Activated effector memory CD4-positive, alpha-beta T cell treated with anti-CD3 and anti-CD28 coated beads, Interleukin-2, amount 50 U/mL, for 16 hours (primary cell): ENCODE measurements at regions not wholly inside any gene's neighbourhood (a gene's known extent, or its start where the extent isn't known, plus 50 kb on each side); places are given as distances from the start of the nearest gene placed in this dataset.
"Not testable (repeated sequence)": the region's sequence is repeated elsewhere in the genome, so short reads cannot be mapped to it uniquely, and the experiment has no call there.

ENCODE experiments used
- DNase-seq: peaks from one replicate; pipeline ENCODE4 v3.0.0-alpha.2; 2020

DNA sequence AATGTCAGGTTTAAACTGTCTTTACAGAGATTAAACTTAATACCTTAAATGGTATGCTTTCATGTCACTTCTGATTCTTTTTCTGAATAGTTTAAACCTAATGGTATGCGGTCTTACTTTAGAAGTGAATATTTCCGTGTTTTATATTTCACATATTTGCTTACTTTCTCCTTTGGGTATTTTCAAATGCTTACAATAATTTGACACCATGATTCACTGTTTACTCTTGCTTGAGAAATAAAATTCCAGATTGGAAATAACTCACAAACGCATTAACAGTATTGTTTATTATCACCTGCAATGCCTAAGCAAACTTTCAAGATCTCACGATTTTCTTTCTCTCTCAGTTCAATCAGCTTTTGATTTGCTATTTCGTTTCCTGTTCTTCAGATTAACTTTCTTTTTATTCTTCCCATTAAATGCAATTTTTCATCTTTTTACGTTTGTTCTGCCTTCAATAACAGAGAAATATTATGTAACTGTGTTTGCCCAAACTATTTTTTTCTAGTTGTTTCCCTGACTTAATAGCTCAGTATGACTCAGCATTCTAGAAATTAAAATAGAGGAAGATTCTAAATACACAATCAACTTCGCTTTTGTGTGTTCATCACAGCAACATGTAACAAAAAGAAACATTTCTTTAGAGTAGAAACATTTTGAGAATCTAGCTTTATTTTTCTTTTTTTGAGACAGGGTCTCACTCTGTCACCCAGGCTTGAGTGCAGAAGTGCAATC lies 955.5 kb upstream of the PRKX start:
- DNase-seq, result no peak

DNA sequence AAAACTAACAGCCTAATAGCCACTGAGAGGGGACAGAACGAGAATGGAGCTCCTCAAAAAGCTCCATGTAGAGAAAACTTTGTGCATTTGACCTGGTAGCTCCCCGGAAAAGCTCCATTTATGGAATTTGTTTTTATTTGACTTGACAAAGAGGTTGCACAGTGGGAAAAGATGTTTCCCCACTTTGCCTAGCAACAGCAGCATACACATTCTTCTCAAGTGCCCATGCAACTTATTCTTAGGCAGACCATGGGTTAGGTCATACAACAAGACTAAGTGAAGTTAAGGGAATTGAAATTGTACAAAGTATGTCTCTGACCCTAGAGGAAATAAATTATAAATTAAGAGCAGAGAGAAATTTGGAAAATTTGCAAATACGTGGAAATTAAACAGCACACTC lies 949.6 kb upstream of the PRKX start:
- DNase-seq, result no peak

DNA sequence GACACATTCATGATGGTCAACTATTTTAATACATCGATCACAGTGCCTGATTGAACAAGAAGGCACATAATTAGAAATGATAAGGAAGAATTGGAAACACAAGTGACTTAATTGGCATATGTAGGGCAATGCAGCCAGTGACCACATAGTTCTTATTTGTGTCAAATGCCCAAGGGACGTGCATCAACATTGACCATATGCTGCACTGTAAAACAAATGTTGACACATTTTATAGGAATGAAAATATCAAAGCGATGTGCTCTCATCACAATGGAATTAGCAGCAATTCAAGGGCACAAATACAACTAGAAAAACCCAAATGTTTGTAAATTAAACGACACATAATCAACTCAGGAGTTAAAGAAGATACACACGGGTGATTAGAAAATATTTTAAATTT lies 948.3 kb upstream of the PRKX start:
- DNase-seq, result no peak

DNA sequence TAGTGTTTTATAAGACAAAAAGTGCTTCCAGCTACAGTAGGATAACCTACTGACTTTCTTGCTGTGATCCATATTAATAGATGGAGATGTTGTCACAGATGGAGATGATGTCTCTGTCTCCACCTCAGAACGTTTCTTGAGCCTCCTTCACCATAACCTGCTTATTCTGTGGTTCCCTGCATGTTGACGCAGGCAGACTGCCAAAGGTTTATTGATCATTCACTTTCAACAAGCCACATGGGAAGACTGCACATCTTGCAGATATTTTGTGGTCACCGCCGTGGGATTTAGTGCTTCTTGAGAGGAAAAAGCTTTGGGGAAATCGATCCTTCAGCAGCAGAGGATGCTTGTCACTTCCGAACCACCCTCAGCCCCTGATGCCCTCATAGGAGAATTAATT lies 943.0 kb upstream of the PRKX start:
- no peak for DNase-seq

DNA sequence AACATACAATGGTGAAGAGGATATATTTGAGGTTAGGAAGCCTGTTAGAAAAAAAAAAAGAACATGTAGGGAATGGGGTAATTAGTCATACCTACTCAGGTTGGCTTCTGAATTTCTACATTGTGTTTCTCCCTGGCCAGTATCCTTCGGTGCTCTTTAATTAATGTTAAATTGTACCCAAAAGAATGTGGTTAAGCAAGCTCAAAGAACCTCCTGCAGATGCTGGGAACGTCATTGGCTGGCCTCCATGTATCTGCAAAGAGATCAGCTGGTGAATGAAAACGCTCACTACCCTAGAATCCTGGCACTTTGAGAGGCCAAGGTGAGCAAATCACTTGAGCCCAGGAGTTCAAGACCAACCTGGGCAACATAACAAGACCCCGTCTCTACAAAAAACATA lies 942.3 kb upstream of the PRKX start:
- DNase-seq, result no peak

DNA sequence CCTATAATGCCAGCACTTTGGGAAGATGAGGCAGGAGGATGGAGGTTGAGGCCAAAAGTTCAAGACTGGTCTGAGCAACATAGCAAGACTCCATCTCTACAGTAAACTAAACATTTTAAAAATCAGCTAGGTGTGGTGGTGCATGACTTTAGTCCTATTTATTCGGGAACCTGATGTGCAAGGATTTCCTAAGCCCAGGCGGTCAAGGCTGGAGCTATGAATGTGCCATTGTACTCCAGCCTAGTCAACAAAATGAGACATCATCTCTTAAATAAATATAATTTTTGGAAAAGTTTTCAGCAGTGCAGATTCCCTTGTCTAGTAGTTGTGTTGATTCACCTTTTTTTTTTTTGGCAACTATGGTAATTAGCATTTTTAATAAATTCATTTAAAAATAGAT lies 928.7 kb upstream of the PRKX start:
- DNase-seq, result no peak

DNA sequence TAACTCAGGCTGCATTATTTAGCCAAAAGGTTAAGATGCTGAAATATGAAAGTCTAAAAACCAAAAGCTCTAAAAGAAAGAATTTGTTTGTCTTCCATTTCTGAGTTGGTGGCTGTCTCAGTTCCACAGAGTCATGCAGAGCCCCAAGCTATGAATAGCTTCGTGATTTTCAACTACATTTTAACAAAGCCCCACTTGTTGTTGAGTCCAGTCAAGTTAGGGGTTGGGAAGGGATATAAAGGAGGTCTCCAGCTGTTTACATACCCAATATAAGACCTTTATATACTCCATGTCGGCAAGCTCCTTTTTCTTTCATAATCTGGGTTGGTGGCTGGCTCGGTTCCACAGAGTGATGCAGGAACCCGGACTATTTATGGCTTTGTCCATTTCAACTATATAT lies 924.6 kb upstream of the PRKX start:
- DNase-seq, result no peak

DNA sequence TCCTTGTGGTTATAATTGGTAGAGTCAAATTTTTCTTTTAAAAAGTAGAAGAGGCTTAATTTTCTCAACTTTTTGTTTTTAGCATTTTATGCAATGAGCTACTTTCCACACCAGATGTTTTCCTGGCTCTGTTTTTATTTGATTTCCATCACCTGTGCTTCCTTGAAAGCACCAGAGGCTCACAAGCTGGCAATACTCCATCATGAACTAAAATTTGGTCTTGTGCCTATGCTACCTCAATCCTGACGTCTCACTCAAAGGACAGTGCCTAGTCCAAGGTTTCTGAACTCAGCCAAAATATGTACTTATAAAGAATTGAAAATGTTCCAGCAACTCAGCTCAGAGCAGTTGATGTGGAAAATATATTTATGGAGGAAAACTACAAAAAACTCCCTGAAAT lies 914.0 kb upstream of the PRKX start:
- DNase-seq, result no peak

DNA sequence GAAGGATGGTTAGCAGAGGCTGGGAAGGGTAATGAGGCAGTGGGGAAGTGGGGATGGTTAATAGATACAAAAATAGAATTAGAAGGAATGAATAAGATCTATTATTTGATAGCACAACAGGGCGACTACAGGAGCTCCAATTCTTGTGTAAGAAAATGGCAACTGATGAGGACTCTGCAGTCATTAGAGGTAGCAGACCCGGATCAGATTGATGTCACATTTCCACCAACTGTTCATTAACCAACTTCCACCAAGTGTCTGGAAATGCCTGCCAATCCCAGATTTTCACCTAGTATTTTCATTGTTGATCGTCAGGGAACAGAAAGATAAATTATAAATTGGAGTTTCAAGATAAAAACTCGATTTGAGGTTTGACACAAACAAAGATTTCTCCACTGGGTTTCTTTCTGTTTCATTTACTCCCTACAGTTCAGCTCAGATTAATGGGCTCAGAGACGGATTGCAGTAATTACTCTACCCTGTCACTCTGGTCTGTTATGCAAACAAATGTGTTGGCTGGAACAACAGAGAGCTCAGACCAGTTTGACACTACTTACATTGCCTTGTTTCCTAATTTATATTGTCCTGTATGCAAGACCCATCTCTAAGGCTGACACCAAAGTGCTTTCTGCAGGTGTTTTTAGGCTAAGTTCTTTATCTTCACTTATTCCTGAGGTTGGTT lies 909.2 kb upstream of the PRKX start:
- DNase-seq, result no peak

DNA sequence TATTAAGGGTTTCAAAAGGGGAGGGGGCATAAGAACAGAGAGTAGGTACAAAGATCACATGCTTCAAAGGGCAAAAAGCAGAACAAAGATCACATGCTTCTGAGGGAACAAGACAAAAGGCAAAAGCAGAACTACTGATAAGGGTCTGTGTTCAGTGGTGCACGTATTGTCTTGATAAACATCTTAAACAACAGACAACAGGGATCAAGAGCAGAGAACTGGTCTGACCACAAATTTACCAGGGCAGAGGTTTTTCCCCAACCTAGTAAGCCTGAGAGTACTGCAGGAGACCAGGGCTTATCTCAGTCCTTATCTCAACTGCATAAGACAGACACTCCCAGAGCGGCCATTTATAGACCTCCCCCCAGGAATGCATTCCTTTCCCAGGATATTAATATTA lies 900.2 kb upstream of the PRKX start:
- not testable (repeated sequence) for DNase-seq

DNA sequence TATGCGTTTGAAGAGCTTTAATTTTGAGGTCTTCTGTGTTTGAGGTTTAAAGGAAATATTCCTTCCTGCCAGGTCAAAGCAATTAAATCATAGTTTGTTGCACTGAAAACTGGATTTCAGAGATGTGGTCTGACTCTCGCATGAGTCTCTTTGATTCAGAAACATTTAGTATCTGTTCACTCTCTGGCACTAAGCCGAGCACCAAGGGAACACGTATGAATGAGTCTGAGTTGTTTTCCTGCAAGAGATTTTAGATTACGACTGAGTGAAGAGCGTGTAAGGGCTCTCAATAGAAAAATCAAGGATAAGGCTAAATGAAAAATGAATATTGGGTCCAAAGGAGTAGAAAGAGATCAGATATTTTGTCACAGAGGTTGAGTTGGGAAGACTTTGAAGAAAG lies 875.4 kb upstream of the PRKX start:
- DNase-seq, result no peak

DNA sequence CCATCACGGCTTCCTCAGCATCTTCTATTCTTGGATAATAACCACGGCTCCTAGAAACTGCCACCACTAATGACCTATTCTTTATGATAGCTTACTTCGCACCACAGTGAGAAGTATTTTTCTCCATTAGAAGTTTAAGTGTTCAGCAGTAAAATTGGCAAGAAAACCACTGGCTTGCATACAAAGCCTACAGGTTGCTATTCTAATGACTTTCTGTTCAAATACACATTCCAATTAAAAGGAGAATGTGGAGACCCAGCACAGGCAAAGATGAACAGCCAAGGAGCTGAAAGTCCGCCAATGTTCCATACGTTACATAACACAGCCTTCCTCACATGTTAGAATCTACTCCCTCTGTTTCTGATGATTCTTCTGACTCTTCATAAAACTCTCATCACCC lies 875.0 kb upstream of the PRKX start:
- DNase-seq, result no peak

DNA sequence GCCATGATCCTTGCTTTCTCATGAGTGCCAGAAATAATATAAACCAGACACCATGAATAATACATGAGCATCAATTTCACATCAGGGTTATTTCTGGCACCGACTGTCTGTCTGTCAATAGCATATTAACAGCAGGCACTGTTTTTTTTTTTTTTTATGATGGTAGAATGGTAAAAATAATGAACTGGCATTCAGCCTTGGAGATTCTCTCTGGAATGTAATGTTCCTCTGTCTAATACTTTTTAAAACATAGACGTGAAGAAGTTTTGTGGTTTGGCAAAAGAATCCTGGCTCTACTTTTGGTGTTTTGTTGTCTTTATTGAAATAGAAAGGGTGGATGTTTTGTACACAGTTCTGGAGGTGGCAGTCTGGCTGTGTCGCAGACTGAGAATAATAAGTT lies 874.6 kb upstream of the PRKX start:
- no peak for DNase-seq

DNA sequence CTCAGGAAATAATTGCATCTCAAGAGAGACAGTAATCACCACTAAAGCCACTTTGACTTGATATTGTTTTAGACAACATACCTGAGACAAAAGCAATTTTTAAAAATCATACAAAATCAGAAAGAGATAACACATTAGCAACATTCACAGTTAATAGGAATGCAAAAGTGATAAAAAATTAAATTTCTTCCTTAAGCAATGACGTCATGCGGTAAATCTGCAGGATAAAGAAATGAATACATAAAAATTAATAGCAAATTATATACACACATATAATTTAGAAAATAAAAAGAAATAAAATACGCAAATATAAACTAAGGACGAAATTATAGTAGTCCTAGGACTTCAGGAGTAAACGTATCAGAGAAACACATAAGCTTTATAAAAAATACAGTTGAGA lies 866.5 kb upstream of the PRKX start:
- DNase-seq, result no peak

DNA sequence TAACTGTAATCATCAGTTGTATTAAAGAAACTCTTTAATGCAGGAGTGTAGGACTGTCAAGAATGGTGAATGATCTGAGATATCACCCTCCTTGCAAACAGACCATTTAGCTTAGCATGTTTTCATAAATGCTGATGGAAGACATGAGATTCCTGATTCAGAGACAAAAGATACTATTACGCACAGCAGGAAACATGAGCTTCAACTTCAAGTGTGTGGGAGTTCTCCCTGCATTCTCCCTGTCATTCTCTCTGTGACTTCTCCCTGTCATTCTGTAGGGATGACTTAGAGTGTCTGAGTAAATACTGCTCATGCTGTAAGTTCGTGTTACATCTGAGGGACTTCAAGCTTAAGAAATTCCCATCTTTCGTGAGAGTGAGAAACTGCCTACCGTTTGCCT lies 866.0 kb upstream of the PRKX start:
- DNase-seq, result no peak

DNA sequence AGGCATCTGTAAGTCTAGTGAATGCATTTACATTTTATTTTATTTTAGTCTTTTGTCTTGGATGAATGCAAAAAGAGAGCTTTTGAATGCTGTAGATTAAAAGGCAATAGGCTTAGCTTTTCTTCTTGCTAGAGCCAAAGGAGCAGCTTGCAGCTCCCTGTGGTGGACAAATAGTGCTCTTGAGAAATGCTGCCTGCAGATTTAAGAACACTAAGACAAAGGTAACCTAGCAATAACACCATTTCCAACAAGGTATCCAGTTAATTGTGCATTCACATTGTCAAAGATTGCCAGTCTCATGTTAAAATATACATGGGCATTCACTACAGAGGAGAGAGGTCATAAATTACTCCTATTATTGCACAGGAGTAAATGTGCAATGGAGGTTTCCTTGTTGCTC lies 859.2 kb upstream of the PRKX start:
- no peak for DNase-seq

DNA sequence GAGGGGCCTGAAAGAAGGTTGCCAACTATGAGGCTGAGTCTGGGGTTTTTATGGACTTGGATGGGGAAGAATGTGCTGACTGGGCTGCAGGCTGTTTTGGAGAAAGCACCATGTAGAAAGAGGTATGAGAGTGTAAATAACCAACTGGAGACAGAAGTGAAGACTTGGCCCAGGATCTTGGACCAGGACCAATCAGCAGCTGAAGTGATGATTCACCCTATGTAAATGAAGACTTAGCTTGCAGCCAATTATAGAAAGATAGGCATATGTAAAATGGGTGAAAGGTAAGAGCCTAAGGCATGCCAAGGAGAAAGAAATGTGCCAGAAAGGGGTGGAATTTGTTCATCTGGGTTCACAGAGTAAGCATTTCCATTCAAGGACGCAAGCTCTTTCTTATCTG lies 856.7 kb upstream of the PRKX start:
- DNase-seq, result no peak

DNA sequence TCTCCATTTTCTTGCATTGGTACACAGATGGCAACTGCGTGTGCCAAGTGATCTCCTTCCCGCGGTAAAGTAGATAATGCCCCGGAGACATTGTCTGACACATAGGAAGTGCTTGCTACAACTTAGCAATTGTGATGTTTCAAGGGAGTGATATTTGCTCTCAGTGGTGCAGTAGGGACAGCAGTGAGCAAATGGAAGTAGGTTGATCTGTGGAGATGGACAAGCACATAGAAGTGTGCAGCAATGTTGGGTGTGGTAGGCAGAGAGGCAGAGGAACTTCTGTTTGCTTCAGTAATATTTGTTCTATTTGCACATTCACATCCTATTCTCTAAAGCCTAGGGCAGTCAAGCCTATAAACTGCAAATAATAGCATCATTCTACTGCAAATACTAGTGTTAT lies 846.7 kb upstream of the PRKX start:
- no peak for DNase-seq

DNA sequence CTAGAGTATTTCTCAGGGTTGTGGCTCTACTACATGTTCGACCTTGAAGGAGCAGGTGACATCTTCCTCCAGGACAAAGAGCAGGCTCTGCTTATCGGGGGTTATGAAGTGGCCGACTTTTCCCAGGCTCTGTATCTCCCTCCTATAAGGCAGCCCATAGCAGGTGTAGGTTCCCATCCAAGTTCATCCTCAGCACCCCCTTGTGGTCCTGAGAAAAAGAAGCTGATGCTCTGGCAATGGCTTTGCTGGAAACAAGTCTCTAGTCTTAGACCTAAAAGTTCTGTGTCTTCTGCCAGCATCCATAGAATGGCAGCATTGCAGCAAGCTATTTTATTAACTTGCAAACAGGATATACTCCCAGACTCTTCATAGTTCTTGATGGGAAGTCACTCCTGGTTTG lies 836.6 kb upstream of the PRKX start:
- no peak for DNase-seq

DNA sequence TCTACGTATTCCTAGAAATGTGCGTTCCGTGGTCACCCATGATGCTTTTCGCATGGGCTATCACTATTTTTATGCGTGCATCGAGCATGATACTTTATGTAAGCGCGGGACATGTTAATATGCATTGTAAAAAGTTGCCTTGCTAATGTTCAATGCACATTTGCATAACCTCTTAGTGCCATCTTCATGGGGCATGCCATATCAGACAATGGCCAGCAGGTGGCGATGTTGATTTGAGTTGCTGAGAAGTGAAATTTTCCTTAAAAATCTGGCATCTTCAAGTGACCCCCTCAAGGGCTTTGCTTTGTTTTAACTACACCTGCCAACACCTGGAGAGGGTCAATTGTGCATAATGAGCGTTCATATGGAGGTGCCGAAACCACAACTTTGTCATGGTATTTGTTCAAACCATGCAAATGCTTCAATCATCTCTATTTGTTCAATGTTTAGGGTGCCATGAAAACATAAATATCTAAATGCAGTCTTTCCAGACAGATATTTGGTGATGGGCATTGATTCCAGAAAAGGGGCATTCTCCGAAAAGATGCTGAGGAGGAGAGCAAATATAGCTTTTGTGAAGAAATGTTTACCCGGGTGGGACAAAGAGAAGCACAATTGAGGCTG lies 833.9 kb upstream of the PRKX start:
- DNase-seq, result peak; percentile 68

DNA sequence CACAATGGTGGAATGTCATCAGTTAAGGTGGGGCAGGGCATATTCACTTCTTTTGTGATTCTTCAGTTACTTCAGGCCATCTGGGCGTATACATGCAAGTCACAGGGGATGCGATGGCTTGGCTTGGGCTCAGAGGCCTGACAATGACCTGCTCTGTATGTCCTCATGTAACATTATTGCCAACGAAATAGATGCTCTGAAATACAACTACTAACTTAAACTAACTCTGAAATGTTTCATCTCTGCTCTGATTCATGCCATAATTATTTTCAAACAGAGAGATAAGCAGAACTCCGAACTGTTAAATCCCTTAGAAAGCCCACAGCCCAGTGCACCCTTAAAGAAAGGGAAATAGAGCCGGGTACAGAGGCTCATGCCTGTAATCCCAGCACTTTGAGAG lies 832.7 kb upstream of the PRKX start:
- DNase-seq, result not testable (repeated sequence)

DNA sequence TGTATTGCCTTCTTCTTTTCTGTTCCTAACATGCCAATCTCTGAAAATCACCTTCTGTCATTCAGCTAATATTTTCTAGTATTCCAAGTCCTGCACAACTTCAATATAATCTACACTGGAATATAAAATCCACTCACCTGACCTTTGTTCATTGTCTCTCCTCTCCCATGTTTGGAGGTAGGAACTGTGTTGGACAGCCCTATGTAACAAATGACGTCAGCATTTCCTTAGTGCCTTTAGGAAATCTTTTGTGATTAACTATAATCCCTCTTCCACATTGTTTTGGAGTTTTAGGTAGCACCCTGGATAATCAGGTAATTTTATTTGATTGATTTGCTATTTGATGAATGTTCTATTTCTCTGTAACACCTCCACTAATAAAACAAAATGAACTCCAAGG lies 814.8 kb upstream of the PRKX start:
- no peak for DNase-seq

DNA sequence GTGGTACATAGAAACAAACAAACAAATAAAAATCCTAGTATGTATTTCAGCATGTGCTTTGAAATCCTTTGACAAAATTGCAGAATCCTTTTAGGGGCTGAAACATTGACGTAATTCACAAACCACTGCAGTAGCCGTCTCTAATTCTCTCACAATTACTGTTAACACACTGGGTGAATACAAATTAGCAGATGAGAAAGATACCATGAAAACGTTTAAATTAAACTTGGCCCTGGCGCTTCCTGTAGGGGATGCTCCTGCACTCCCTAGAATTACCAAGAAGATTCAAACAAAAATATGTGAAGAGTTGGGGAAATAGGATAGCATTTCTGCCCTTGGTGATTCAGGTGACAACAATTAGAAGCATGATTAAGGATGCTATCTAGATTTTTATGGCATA lies 772.5 kb upstream of the PRKX start:
- DNase-seq, result no peak

DNA sequence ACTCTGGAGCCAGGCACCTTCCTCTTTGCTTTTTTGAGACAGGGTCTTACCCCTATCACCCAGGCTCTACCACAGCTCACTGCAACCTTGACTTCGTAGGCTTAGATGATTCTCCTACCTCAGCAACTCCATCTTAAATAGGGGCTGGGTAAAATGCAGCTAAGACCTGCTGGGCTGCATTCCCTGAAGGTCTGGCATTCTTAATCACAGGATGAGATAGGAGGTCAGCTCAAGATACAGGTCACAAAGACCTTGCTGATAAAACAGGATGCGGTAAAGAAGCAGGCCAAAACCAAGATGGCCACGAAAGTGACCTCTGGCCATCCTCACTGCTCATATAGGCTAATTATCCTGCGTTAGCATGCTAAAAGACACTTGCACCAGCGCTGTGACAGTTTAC lies 770.8 kb upstream of the PRKX start:
- no peak for DNase-seq

DNA sequence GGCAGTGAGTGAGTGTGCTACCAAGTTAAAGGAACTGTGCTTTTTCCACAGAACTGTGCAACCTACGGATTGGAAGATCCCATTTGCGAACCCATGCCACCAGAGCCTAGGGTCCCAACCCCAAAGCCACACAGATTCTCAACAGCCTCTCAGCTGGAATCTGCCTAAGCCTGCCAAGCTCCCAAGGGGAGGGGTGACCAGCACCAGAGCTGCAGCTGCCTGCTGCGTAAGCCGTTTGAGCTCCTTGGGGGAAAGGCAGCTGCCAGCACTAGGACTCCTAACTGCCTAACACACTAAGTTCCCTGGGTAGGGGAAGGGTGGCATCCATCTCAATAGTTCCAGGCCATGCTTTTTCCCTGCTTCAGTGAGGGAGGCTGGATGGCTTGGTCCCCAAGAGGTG lies 738.1 kb upstream of the PRKX start:
- no peak for DNase-seq
